NCI-H187 treated with DMSO at 0.1 percent for 48 hours (cell line): ENCODE measurements at regions not wholly inside any gene's neighbourhood (a gene's known extent, or its start where the extent isn't known, plus 50 kb on each side); places are given as distances from the start of the nearest gene placed in this dataset.

Source experiments
- DNase-seq: peaks from one replicate; lab custom pipeline; 2025; lab: John Stamatoyannopoulos, UW

- no peak for DNase-seq
These were observed 633.1 kb downstream of the BCL11A start for GRCh38 chr2:59920307-59920706.

GRCh38 chr2:59919579-59919978 lies 633.9 kb downstream of the BCL11A start:
- DNase-seq, result no peak

GRCh38 chr2:59912042-59912441 lies 641.4 kb downstream of the BCL11A start:
- DNase-seq, result no peak

- no peak for DNase-seq
These were observed 643.3 kb downstream of the BCL11A start for GRCh38 chr2:59910166-59910565.

- no peak for DNase-seq
These were observed 644.3 kb downstream of the BCL11A start for GRCh38 chr2:59909147-59909546.

GRCh38 chr2:59905731-59906130 lies 647.7 kb downstream of the BCL11A start:
- no peak for DNase-seq

- DNase-seq, result no peak
These were observed 649.4 kb downstream of the BCL11A start for GRCh38 chr2:59903994-59904544.

- no peak for DNase-seq
These were observed 652.6 kb downstream of the BCL11A start for GRCh38 chr2:59900728-59901452.

- DNase-seq, result no peak
These were observed 653.8 kb downstream of the BCL11A start for GRCh38 chr2:59899692-59900091.

- DNase-seq, result no peak
These were observed 656.8 kb downstream of the BCL11A start for GRCh38 chr2:59896499-59897245.

- DNase-seq, result no peak
These were observed 659.8 kb downstream of the BCL11A start for GRCh38 chr2:59893612-59894011.

GRCh38 chr2:59892398-59892797 lies 661.1 kb downstream of the BCL11A start:
- no peak for DNase-seq

GRCh38 chr2:59889305-59889704 lies 664.1 kb downstream of the BCL11A start:
- no peak for DNase-seq

- DNase-seq, result no peak
These were observed 664.7 kb downstream of the BCL11A start for GRCh38 chr2:59888706-59889105.

- no peak for DNase-seq
These were observed 665.4 kb downstream of the BCL11A start for GRCh38 chr2:59888015-59888414.

- no peak for DNase-seq
These were observed 666.1 kb downstream of the BCL11A start for GRCh38 chr2:59887366-59887765.

- no peak for DNase-seq
These were observed 666.7 kb downstream of the BCL11A start for GRCh38 chr2:59886759-59887158.

- no peak for DNase-seq
These were observed 667.9 kb downstream of the BCL11A start for GRCh38 chr2:59885541-59885940.

- DNase-seq, result no peak
These were observed 669.3 kb downstream of the BCL11A start for GRCh38 chr2:59884166-59884565.

- no peak for DNase-seq
These were observed 670.6 kb downstream of the BCL11A start for GRCh38 chr2:59882822-59883221.

GRCh38 chr2:59882279-59882678 lies 671.2 kb downstream of the BCL11A start:
- no peak for DNase-seq

GRCh38 chr2:59881218-59881617 lies 672.2 kb downstream of the BCL11A start:
- DNase-seq, result no peak

GRCh38 chr2:59879700-59880131 lies 673.7 kb downstream of the BCL11A start:
- DNase-seq, result no peak
